GM12874 (cell line): ENCODE measurements at regions not wholly inside any gene's neighbourhood (a gene's known extent, or its start where the extent isn't known, plus 50 kb on each side); places are given as distances from the start of the nearest gene placed in this dataset.

Experiments used
- TF ChIP-seq, protein P1 (sequence below): IDR thresholded peaks from 2 replicates; pipeline ENCODE4 v1.5.1; 2011; ENCODE audit warnings: low read depth, mild to moderate bottlenecking, control low read depth, low read length, moderate library complexity; ENCODE audit not compliant: insufficient read depth

DNA sequence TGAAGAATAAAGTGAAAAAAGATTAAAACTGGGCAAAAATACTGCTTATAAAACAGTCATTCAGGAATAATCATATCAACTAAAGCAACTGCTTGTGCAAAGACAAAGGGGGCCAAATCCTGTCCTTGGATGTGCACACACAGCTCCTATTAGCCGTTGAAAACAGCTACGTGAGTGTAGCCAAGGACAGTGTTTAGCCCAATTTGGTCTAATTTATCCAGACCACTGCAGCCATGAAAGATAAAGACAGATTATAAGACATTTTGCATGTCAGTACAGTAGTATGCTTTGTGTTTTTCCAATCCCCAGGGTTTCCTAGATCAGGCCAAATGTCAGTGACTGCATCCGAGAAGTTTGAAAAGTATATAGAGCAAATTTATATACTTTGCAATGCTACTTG, 146.3 kb upstream of the PKN2 start:
- TF ChIP-seq, protein P1, sequence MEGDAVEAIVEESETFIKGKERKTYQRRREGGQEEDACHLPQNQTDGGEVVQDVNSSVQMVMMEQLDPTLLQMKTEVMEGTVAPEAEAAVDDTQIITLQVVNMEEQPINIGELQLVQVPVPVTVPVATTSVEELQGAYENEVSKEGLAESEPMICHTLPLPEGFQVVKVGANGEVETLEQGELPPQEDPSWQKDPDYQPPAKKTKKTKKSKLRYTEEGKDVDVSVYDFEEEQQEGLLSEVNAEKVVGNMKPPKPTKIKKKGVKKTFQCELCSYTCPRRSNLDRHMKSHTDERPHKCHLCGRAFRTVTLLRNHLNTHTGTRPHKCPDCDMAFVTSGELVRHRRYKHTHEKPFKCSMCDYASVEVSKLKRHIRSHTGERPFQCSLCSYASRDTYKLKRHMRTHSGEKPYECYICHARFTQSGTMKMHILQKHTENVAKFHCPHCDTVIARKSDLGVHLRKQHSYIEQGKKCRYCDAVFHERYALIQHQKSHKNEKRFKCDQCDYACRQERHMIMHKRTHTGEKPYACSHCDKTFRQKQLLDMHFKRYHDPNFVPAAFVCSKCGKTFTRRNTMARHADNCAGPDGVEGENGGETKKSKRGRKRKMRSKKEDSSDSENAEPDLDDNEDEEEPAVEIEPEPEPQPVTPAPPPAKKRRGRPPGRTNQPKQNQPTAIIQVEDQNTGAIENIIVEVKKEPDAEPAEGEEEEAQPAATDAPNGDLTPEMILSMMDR = no peak

DNA sequence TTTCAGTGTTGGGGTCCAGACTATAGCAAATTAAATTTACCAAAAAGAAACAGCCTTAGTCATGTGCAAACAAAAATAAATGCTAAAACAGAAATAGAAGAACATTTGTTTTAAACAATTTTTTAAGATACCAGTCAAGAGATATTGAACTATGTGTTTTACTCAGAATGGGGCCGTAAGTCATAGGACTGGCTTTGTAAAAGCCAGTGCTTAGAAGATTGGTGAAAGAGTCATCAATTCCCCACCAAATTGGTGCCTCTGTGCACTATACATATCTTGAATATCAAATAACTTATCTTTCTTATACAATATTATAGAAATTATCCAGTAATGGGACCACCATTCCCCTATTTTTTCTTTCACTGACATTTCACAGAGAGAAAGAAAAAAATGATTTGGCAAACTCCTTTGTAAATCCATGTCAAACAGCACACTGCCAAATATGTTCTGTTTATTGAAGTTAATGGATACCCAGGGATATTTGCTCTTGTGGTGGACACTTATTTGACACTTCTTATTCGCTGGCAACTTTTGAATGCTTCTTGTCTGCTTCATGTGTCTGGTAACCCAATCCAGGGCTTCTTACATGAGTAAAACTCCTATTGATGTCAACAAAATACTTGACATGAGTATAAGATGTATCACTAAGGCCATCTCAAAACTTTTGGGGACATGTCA, 145.7 kb upstream of the PKN2 start:
- TF ChIP-seq, protein P1 = no peak

DNA sequence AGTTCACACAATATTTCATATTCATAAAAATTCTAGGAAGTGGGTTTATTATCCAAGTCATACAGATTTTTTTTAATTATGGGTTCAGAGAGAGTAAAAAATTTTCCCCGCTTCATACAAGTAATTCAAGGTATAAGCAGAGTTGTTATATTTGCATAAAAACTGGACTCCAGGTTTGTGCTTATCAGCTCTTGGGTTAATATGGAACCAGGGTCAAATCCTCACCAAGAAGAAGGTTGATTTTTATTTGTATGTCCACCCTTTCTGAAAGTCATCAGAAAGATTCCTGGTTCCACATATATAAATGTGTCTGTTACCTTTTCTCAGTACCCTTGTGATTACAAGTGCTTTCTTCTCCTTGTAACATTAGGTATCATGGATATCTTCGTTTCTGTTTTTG, 143.8 kb upstream of the PKN2 start:
- TF ChIP-seq, protein P1 = no peak

DNA sequence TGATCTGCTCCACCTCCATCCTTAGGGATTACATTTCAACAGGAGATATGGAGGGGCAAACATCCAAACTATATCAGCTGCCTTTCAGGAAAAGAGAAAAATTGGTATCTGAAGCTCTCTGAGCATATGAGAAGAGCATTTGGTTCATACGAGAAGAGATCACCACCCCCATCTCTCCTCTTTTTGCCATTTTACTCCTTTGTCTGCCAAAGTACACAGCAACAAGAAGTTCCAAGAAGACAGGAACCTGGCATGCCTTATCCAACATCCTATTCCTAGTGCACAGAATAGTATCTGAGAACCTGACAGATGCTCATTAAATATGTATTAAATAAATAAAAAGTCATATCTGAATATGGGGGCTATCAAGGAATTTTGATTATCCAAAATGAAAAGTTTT, 142.5 kb upstream of the PKN2 start:
- TF ChIP-seq, protein P1 = no peak

DNA sequence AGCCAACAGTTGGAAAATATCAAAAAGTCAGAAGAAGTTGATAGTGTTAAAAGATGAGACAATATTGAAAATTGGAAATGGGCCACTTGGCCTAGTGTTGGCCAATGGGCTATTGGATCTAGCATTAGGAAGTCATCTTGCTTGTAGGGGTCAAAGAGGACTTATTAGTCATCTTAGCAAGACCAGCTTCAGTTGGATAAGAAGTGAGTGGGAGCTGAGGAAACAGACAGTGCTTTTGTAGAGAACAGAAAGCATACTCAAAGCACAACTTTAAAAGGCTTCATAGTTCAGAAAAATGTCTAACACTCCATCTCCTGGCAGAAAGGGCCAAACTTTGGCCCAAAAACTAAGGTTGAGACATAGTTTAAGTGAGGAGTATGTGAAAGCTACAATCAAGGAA, 139.9 kb upstream of the PKN2 start:
- TF ChIP-seq, protein P1 = no peak

DNA sequence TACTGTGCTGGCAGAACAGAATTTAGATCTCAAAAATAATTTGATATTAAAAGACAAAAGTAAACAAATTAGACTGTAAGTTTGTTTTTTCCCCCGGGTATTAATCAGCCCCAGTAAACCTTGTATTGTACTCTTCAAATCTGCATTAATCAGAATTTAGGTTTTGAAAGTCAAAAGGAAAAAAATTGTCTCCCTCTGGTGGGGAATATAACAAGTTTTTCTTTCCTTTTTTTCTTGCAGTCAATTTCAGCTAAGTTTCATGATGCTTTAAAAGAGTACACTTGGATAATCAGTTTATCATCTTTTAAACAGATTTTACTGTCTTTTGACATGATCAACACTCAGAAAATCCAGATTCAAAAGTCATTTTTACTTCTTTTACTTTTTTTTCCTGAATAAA, 134.5 kb upstream of the PKN2 start:
- TF ChIP-seq, protein P1 = no peak

DNA sequence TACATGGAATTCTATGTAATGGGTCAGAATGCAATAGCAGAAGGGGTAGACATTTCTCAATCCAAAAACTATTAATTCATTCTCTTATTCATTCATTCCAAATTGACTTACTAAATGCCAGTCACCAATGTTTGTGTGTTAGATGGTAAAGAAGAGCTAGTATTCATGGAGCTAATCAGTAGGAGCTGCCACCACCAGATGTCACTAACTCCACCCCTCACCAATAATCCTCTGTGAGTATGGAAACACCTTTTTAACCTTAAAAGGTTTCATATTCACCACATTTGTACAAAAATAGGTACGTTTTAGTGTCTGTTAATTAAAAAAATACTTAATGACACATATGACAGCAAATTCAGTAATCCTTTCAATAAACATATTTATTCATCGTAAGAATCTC, 131.8 kb upstream of the PKN2 start:
- TF ChIP-seq, protein P1 = no peak

DNA sequence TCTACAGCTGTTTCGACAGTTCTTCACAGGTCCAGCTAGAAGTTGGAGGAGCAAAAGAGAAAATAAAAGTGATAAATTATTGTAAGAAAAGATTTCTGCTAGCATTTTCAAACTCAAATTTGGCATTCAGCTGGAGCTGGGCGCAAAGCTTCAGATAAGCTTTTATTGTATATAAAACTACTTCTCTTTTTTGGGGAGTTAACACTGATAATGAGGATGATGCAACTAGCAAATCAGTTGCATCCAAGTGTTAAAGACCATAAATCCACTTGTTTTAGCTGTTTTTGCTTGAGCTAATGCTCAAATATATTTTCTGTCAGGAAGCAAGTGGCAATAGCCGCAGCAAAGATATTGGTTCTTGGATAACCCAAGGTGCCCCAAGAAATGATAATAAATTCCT, 127.1 kb upstream of the PKN2 start:
- TF ChIP-seq, protein P1 = no peak
